Stomach (tissue), 4 donors: ENCODE measurements at regions not wholly inside any gene's neighbourhood (a gene's known extent, or its start where the extent isn't known, plus 50 kb on each side); places are given as distances from the start of the nearest gene placed in this dataset.

Source experiments
- CTCF ChIP-seq, 7 experiments: fragments of 450-650 bp in 4 of 7; fragments of 200-600 bp in 3 of 7; sonication (generic) in 3 of 7; IDR thresholded peaks; one replicate each; pipeline ENCODE4 v1.5.1; 2016 to 2019; ENCODE audit warnings: antibody characterized with exemption in 7 of 7, control low read depth in 2 of 7, mild to moderate bottlenecking in 1 of 7
- POLR2A ChIP-seq, 4 donors: fragments of 450-650 bp; IDR thresholded peaks; one replicate each; pipeline ENCODE4 v1.6.1; 2016; ENCODE audit warnings: antibody characterized with exemption in 4 of 4, control low read depth in 2 of 4, mild to moderate bottlenecking in 1 of 4, moderate library complexity in 1 of 4
- POLR2AphosphoS5 ChIP-seq, 3 donors: sonication (generic); formaldehyde crosslinking; IDR thresholded peaks; one replicate each; pipeline ENCODE4 v1.6.1; 2016; ENCODE audit warnings: antibody characterized with exemption in 3 of 3

- TF ChIP-seq CTCF (IDR thresholded peaks at IDR 0.05) (no peak), POLR2A (IDR thresholded peaks at IDR 0.05) (no peak), POLR2AphosphoS5 (IDR thresholded peaks at IDR 0.05) (no peak)
Observed at GRCh38 chr2:58714238-58714637, 473.1 kb upstream of the FANCL start.
